Osteocyte (in vitro differentiated cells): ENCODE measurements at regions not wholly inside any gene's neighbourhood (a gene's known extent, or its start where the extent isn't known, plus 50 kb on each side); places are given as distances from the start of the nearest gene placed in this dataset.
"Not testable (repeated sequence)": the region's sequence is repeated elsewhere in the genome, so short reads cannot be mapped to it uniquely, and the experiment has no call there.

Experiments used
- DNase-seq: peaks from one replicate; pipeline ENCODE4 v3.0.0; 2021; ENCODE audit warnings: mixed read lengths; ENCODE audit not compliant: unreplicated experiment; ENCODE audit errors: extremely low spot score
- H3K27ac Mint-ChIP-seq: one replicate; pipeline ENCODE4 v1.8.0; 2021; ENCODE audit warnings: mild to moderate bottlenecking, mixed read lengths; ENCODE audit not compliant: unreplicated experiment
- H3K27me3 Mint-ChIP-seq: one replicate; pipeline ENCODE4 v1.8.0; 2021; ENCODE audit warnings: mixed read lengths; ENCODE audit not compliant: unreplicated experiment
- H3K36me3 Mint-ChIP-seq: one replicate; pipeline ENCODE4 v1.8.0; 2021; ENCODE audit warnings: mixed read lengths; ENCODE audit not compliant: unreplicated experiment
- H3K4me1 Mint-ChIP-seq: one replicate; pipeline ENCODE4 v1.8.0; 2021; ENCODE audit warnings: mixed read lengths; ENCODE audit not compliant: unreplicated experiment
- H3K4me3 Mint-ChIP-seq: one replicate; pipeline ENCODE4 v1.8.0; 2021; ENCODE audit warnings: mild to moderate bottlenecking, moderate library complexity, mixed read lengths; ENCODE audit not compliant: unreplicated experiment
- H3K9me3 Mint-ChIP-seq: one replicate; pipeline ENCODE4 v1.8.0; 2021; ENCODE audit warnings: mixed read lengths; ENCODE audit not compliant: unreplicated experiment
- TF ChIP-seq, protein P1 (sequence below): fragments of 200-600 bp; sonication (generic); IDR thresholded peaks from 2 replicates; pipeline ENCODE4 v1.5.0; 2021; ENCODE audit warnings: antibody characterized with exemption, mild to moderate bottlenecking, moderate library complexity

DNA sequence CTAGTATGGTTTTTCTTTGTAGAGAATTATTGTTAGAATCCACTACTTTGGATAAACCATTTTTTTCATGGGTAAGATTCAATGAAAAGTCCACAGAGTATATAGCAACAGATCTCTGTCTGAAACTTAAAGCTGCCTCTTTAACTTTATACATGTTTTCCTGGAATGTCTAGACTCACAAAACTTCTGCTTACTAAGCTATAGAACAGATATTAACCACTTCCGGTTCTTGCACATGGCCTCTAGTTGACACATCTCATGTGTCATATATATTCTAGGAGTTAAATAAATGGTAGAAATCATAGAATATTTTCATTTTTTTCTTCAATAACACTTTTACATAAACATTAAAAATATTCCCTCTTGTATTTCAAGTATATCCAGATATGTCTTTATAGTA, 1693.9 kb downstream of the SI start:
- DNase-seq, result no peak
- H3K27me3 Mint-ChIP-seq, result no peaks in the 10 kb centered on the region
- TF ChIP-seq, protein P1, sequence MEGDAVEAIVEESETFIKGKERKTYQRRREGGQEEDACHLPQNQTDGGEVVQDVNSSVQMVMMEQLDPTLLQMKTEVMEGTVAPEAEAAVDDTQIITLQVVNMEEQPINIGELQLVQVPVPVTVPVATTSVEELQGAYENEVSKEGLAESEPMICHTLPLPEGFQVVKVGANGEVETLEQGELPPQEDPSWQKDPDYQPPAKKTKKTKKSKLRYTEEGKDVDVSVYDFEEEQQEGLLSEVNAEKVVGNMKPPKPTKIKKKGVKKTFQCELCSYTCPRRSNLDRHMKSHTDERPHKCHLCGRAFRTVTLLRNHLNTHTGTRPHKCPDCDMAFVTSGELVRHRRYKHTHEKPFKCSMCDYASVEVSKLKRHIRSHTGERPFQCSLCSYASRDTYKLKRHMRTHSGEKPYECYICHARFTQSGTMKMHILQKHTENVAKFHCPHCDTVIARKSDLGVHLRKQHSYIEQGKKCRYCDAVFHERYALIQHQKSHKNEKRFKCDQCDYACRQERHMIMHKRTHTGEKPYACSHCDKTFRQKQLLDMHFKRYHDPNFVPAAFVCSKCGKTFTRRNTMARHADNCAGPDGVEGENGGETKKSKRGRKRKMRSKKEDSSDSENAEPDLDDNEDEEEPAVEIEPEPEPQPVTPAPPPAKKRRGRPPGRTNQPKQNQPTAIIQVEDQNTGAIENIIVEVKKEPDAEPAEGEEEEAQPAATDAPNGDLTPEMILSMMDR, result no peak
- no peaks in the 10 kb centered on the region for H3K9me3 Mint-ChIP-seq
- peaks cover 2% of the 10 kb centered on the region for H3K4me1 Mint-ChIP-seq
- H3K4me3 Mint-ChIP-seq, result no peak overlapping the region
- no peak overlapping the region for H3K27ac Mint-ChIP-seq
- no peaks in the 10 kb centered on the region for H3K36me3 Mint-ChIP-seq

DNA sequence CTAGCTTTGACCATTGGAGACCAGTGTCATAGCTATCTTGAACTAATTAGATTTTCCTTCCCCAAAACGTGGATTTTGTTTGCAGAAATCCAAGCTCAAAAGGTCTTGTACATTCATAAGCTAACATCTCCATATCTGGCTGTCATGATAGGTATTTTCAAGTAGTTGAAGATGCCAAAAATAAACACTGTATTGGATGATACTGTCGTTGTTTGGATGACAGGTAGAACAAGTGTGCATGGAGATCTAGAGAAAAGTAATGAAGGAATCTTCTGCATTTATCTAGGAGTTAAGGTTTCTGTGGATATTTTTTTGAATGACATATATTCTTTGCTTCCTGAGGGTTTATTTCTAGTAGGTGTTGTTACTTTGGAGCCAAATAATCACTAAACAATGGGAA, 1696.1 kb downstream of the SI start:
- H3K4me1 Mint-ChIP-seq, result peaks cover 2% of the 10 kb centered on the region
- H3K27ac Mint-ChIP-seq, result no peak overlapping the region
- no peaks in the 10 kb centered on the region for H3K27me3 Mint-ChIP-seq
- H3K4me3 Mint-ChIP-seq, result no peak overlapping the region
- TF ChIP-seq, protein P1, result no peak
- no peaks in the 10 kb centered on the region for H3K36me3 Mint-ChIP-seq
- DNase-seq, result no peak
- no peaks in the 10 kb centered on the region for H3K9me3 Mint-ChIP-seq

DNA sequence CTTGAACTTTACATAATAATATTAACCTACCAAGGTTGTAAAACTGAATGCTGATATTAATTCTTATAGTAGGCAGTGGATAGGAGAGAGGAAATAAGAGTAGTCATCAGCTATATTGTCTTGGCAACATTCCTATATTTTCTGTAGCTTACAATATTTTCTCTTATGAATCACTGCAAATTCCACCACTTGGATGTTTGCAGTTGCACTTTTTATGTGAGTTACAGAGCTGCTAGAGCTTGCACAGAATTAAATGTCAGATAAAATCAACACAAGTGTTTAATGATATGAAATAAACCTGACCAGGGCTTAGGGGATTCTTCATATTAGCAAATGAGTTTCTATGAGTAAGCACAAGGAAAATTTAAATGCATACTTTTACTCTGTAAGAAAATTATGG, 1710.1 kb downstream of the SI start:
- Mint-ChIP-seq H3K27ac (no peak overlapping the region), H3K9me3 (peaks cover 5% of the 10 kb centered on the region), H3K4me3 (no peak overlapping the region), H3K36me3 (no peaks in the 10 kb centered on the region), H3K27me3 (no peaks in the 10 kb centered on the region), H3K4me1 (peaks cover 18% of the 10 kb centered on the region)
- DNase-seq, result no peak
- TF ChIP-seq, protein P1, result no peak

DNA sequence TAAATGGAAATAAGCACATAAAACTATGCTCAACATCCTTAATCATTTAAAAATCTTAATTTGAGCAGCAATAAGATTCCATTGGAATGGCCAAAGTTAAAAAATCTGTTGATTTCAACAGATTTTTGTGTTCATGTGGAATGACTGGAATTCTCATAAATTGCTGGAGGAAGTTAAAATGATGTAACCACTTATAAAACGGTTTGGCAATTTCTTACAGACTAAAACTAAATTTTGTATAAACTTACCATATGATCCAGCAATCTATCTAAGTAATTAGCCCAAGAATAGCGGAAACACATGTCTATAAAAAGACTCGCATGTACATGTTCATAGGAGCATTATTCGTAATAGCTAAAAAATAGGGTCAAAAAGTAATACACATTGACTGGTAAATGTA, 1713.6 kb downstream of the SI start:
- Mint-ChIP-seq H3K27ac (no peak overlapping the region), H3K9me3 (peaks cover 5% of the 10 kb centered on the region), H3K36me3 (no peaks in the 10 kb centered on the region), H3K27me3 (no peaks in the 10 kb centered on the region), H3K4me3 (no peak overlapping the region), H3K4me1 (peaks cover 17% of the 10 kb centered on the region)
- TF ChIP-seq, protein P1, result no peak
- no peak for DNase-seq

DNA sequence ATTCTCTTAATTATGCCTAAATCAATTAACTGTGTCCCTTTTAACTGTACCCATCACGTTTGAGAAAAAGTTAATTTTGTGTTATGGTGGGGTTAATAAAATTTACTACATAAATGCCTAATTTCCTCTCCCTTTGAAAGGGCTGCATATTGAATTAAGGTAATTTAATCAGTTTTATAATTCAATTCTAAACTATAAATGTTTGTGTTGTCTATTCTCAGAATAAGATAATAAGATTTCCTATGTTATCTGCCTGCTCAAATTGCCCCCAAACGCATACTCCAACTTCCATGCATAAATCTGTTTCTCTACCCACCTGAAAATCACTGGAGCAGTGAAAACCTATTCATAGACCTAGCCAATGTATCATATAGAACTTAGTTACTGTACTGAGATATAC, 1716.1 kb downstream of the SI start:
- no peak overlapping the region for H3K4me3 Mint-ChIP-seq
- no peaks in the 10 kb centered on the region for H3K36me3 Mint-ChIP-seq
- H3K9me3 Mint-ChIP-seq, result peaks cover 5% of the 10 kb centered on the region
- H3K27ac Mint-ChIP-seq, result no peak overlapping the region
- no peak for DNase-seq
- H3K27me3 Mint-ChIP-seq, result no peaks in the 10 kb centered on the region
- H3K4me1 Mint-ChIP-seq, result no peaks in the 10 kb centered on the region
- TF ChIP-seq, protein P1, result no peak

DNA sequence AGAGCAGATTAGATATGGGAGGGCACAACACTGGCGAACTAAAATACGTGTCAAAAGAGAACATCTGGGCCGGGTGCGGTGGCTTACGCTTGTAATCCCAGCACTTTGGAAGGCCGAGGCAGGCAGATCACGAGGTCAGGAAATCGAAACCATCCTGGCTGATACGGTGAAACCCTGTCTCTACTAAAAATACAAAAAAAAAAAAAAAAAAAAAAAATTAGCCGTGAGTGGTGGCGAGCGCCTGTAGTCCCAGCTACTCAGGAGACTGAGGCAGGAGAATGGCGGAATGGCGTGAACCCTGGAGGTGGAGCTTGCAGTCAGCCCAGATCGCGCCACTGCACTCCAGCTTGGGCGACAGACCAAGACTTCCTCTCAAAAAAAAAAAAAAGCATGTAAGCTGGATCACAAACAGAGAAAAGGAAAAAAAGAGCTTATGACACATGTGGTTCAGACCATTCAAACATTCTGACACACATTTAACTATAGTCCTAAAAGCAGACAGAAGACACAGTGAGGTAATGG, 1716.9 kb downstream of the SI start:
- not testable (repeated sequence) for H3K36me3 Mint-ChIP-seq, H3K27ac Mint-ChIP-seq, H3K4me3 Mint-ChIP-seq, H3K4me1 Mint-ChIP-seq, H3K9me3 Mint-ChIP-seq, H3K27me3 Mint-ChIP-seq, DNase-seq
